OCI-LY1 (cell line): ENCODE measurements at regions not wholly inside any gene's neighbourhood (a gene's known extent, or its start where the extent isn't known, plus 50 kb on each side); places are given as distances from the start of the nearest gene placed in this dataset.

Experiments used
- H2AFZ ChIP-seq: fragments of 200-600 bp; sonication (generic), shearing (Covaris generic); 2 replicates; pipeline ENCODE4 v1.6.0; 2014; ENCODE audit warnings: antibody characterized with exemption, mild to moderate bottlenecking, low read length
- H3F3A ChIP-seq: fragments of 200-600 bp; sonication (generic), shearing (Covaris generic); 2 replicates; pipeline ENCODE4 v1.6.0; 2014; ENCODE audit warnings: mild to moderate bottlenecking, antibody characterized with exemption, low read length, moderate library complexity; ENCODE audit not compliant: insufficient read depth
- H3K27ac ChIP-seq: fragments of 200-600 bp; sonication (generic); 2 replicates; pipeline ENCODE4 v1.5.1; 2014; ENCODE audit warnings: low read length, mixed run types, mild to moderate bottlenecking, low read depth; ENCODE audit not compliant: poor library complexity, severe bottlenecking
- H3K27me3 ChIP-seq: fragments of 200-600 bp; sonication (generic); 2 replicates; pipeline ENCODE4 v1.6.0; 2014; ENCODE audit warnings: antibody characterized with exemption, mild to moderate bottlenecking, low read length, moderate library complexity; ENCODE audit not compliant: insufficient read depth
- H3K36me3 ChIP-seq: fragments of 200-600 bp; sonication (generic); 2 replicates; pipeline ENCODE4 v1.6.1; 2014; ENCODE audit warnings: mild to moderate bottlenecking, antibody characterized with exemption, low read length, moderate library complexity, mixed read lengths; ENCODE audit not compliant: insufficient read depth
- H3K4me1 ChIP-seq: fragments of 200-600 bp; sonication (generic); 2 replicates; pipeline ENCODE4 v1.5.1; 2014; ENCODE audit warnings: mild to moderate bottlenecking, low read length, moderate library complexity; ENCODE audit not compliant: insufficient read depth, severe bottlenecking
- H3K4me2 ChIP-seq: fragments of 200-600 bp; sonication (generic), shearing (Covaris generic); 2 replicates; pipeline ENCODE4 v1.6.1; 2014; ENCODE audit warnings: low read length
- H3K4me3 ChIP-seq: fragments of 200-600 bp; sonication (generic); 2 replicates; pipeline ENCODE4 v1.5.1; 2014; ENCODE audit warnings: low read length, low read depth, mild to moderate bottlenecking, mixed read lengths; ENCODE audit not compliant: poor library complexity, severe bottlenecking
- H3K79me2 ChIP-seq: fragments of 200-600 bp; shearing (Covaris generic); 2 replicates; pipeline ENCODE4 v1.6.1; 2016; ENCODE audit warnings: mixed run types, low read length, mixed read lengths; ENCODE audit not compliant: insufficient read depth
- H3K9ac ChIP-seq: fragments of 200-600 bp; sonication (generic), shearing (Covaris generic); 2 replicates; pipeline ENCODE4 v1.6.1; 2014; ENCODE audit warnings: mild to moderate bottlenecking, low read length, mixed read lengths
- H3K9me2 ChIP-seq: fragments of 200-600 bp; sonication (generic), shearing (Covaris generic); 2 replicates; pipeline ENCODE4 v1.6.1; 2014; ENCODE audit warnings: low read depth, mild to moderate bottlenecking, low read length, mixed read lengths
- H3K9me3 ChIP-seq: fragments of 200-600 bp; shearing (Covaris generic); 2 replicates; pipeline ENCODE4 v1.6.1; 2014; ENCODE audit warnings: low read length, mixed read lengths
- H4K20me1 ChIP-seq: fragments of 200-600 bp; sonication (generic), shearing (Covaris generic); 2 replicates; pipeline ENCODE4 v1.6.0; 2016; ENCODE audit warnings: mild to moderate bottlenecking, low read length; ENCODE audit not compliant: insufficient read depth
- EZH2 ChIP-seq: fragments of 200-600 bp; sonication (generic), shearing (Covaris generic); IDR thresholded peaks from 2 replicates; pipeline ENCODE4 v1.8.0; 2017; ENCODE audit warnings: borderline replicate concordance, mixed run types, mild to moderate bottlenecking, antibody characterized with exemption, low read length, moderate library complexity, mixed read lengths
- TF ChIP-seq, protein P1 (sequence below): fragments of 200-600 bp; sonication (generic), shearing (Covaris generic); IDR thresholded peaks from 2 replicates; pipeline ENCODE4 v1.5.1; 2017; ENCODE audit warnings: mild to moderate bottlenecking, antibody characterized with exemption, low read length, moderate library complexity, mixed read lengths

GRCh38 chr17:34487626-34488025 lies 91.8 kb upstream of the TMEM132E start:
- H3K4me1 ChIP-seq: no peaks in the 10 kb centered on the region
- H3K27me3 ChIP-seq: no peaks in the 10 kb centered on the region
- H3K9ac ChIP-seq: no peak overlapping the region

DNA sequence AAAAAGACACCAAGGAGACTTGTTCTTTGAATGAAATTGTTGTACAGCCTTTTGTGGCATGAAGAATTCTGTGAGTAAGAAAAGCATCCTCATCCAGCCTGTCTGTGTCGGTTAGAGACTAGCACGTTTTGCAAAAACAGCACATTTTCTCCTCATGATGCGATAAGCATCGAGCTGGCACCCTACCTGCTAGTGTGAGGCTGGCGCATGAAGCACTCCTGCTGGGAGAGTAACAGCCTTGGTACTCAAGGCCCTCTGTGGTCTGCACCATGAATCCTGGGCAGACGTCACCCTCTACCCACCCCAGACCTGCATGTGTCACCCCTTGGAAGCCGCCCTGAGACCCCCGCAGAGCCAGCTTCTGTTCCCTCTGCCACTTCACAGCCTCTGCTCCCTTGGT lies 92.6 kb upstream of the TMEM132E start:
- Histone ChIP-seq H2AFZ (no peak overlapping the region), H3K27me3 (no peaks in the 10 kb centered on the region), H3K9me2 (no peaks in the 10 kb centered on the region), H3K36me3 (no peaks in the 10 kb centered on the region), H4K20me1 (no peaks in the 10 kb centered on the region), H3F3A (no peaks in the 10 kb centered on the region), H3K4me3 (no peak overlapping the region), H3K4me2 (no peak overlapping the region), H3K9ac (no peak overlapping the region), H3K27ac (no peak overlapping the region), H3K9me3 (no peaks in the 10 kb centered on the region), H3K79me2 (no peaks in the 10 kb centered on the region), H3K4me1 (no peaks in the 10 kb centered on the region)
- TF ChIP-seq, protein P1, sequence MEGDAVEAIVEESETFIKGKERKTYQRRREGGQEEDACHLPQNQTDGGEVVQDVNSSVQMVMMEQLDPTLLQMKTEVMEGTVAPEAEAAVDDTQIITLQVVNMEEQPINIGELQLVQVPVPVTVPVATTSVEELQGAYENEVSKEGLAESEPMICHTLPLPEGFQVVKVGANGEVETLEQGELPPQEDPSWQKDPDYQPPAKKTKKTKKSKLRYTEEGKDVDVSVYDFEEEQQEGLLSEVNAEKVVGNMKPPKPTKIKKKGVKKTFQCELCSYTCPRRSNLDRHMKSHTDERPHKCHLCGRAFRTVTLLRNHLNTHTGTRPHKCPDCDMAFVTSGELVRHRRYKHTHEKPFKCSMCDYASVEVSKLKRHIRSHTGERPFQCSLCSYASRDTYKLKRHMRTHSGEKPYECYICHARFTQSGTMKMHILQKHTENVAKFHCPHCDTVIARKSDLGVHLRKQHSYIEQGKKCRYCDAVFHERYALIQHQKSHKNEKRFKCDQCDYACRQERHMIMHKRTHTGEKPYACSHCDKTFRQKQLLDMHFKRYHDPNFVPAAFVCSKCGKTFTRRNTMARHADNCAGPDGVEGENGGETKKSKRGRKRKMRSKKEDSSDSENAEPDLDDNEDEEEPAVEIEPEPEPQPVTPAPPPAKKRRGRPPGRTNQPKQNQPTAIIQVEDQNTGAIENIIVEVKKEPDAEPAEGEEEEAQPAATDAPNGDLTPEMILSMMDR: no peak
- no peak for TF ChIP-seq EZH2

More at GRCh38 chr17:34487626-34488025, 91.8 kb upstream of the TMEM132E start:
- no peak overlapping the region for H3K4me2 ChIP-seq
- TF ChIP-seq EZH2: no peak
- TF ChIP-seq, protein P1: no peak
- no peak overlapping the region for H3K4me3 ChIP-seq
- H3K27ac ChIP-seq: no peak overlapping the region
- no peaks in the 10 kb centered on the region for H3K36me3 ChIP-seq
- no peaks in the 10 kb centered on the region for H3K9me2 ChIP-seq
- H4K20me1 ChIP-seq: no peaks in the 10 kb centered on the region
- H3K9me3 ChIP-seq: no peaks in the 10 kb centered on the region
- H3F3A ChIP-seq: no peaks in the 10 kb centered on the region
- H2AFZ ChIP-seq: no peak overlapping the region
- H3K79me2 ChIP-seq: no peaks in the 10 kb centered on the region

DNA sequence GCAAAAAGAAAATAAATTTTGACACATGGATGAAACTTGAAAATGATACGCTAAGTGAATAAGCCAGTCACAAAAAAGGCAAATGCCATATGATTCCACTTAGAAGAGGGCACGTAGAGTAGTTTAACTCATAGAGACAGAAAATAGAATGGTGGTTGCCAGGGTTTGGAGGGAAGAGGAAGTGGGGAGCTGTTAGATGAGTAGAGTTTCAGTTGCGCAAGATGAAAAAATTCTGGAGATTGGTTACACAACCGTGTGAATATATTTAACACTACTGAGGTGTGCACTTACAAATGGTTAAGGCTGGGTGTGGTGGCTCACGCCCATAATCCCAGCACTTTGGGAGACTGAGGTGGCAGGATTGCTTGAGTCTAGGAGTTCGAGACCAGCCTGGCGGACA lies 93.4 kb upstream of the TMEM132E start:
- no peaks in the 10 kb centered on the region for H3K36me3 ChIP-seq
- no peak overlapping the region for H3K4me3 ChIP-seq
- H3K9ac ChIP-seq: no peak overlapping the region
- no peaks in the 10 kb centered on the region for H3F3A ChIP-seq
- TF ChIP-seq EZH2: no peak
- TF ChIP-seq, protein P1: no peak
- no peak overlapping the region for H2AFZ ChIP-seq
- H3K27ac ChIP-seq: no peak overlapping the region
- H3K9me3 ChIP-seq: no peaks in the 10 kb centered on the region
- no peaks in the 10 kb centered on the region for H3K79me2 ChIP-seq
- no peaks in the 10 kb centered on the region for H4K20me1 ChIP-seq
- H3K4me1 ChIP-seq: no peaks in the 10 kb centered on the region
- no peak overlapping the region for H3K4me2 ChIP-seq
- no peaks in the 10 kb centered on the region for H3K9me2 ChIP-seq
- no peaks in the 10 kb centered on the region for H3K27me3 ChIP-seq
